MCF 10A (cell line): ENCODE measurements at regions not wholly inside any gene's neighbourhood (a gene's known extent, or its start where the extent isn't known, plus 50 kb on each side); places are given as distances from the start of the nearest gene placed in this dataset.

Source experiments
- BruUV-seq: library from RNA; stranded (reverse); fragments of 400-500 nt; replicated peaks from 2 replicates; lab custom pipeline; 2021; lab: Mats Ljungman, UMichigan
- CTCF ChIA-PET: fragments of 300-600 bp; sonication (Branson Sonifier 250); formaldehyde crosslinking; extraction: SDS; loops from one replicate; lab custom pipeline; 2021; ENCODE audit warnings: antibody characterized with exemption, inconsistent platforms; lab: Yijun Ruan, JAX
- POLR2A ChIA-PET: fragments of 300-600, 350-650 bp; sonication (Branson Sonifier 250); formaldehyde crosslinking; extraction: SDS; loops from one replicate; lab custom pipeline; 2020; ENCODE audit warnings: antibody characterized with exemption, inconsistent platforms; lab: Yijun Ruan, JAX
- DNase-seq: peaks from one replicate; pipeline ENCODE4 v3.0.0-alpha.2; 2018; ENCODE audit not compliant: unreplicated experiment
- H3K27ac Mint-ChIP-seq: one replicate; pipeline ENCODE4 v1.8.0; 2022; ENCODE audit warnings: mild to moderate bottlenecking, low read depth, mixed read lengths; ENCODE audit not compliant: unreplicated experiment
- H3K27me3 Mint-ChIP-seq: one replicate; pipeline ENCODE4 v1.8.0; 2022; ENCODE audit warnings: mixed read lengths; ENCODE audit not compliant: insufficient read depth, unreplicated experiment
- H3K36me3 Mint-ChIP-seq: one replicate; pipeline ENCODE4 v1.8.0; 2022; ENCODE audit warnings: mild to moderate bottlenecking, moderate library complexity, mixed read lengths; ENCODE audit not compliant: insufficient read depth, unreplicated experiment
- H3K4me1 Mint-ChIP-seq: one replicate; pipeline ENCODE4 v1.8.0; 2022; ENCODE audit warnings: mixed read lengths; ENCODE audit not compliant: insufficient read depth, unreplicated experiment
- H3K4me3 Mint-ChIP-seq: one replicate; pipeline ENCODE4 v1.8.0; 2022; ENCODE audit warnings: mild to moderate bottlenecking, moderate library complexity, mixed read lengths; ENCODE audit not compliant: unreplicated experiment
- H3K9me3 Mint-ChIP-seq: one replicate; pipeline ENCODE4 v1.8.0; 2022; ENCODE audit warnings: mixed read lengths; ENCODE audit not compliant: unreplicated experiment
- CTCF ChIP-seq: fragments of 200-600 bp; IDR thresholded peaks from one replicate; pipeline ENCODE4 v1.8.0; 2022; ENCODE audit warnings: antibody characterized with exemption, mild to moderate bottlenecking; ENCODE audit not compliant: unreplicated experiment
- intact Hi-C: fragments of 100-400 bp; cut with micrococcal nuclease; formaldehyde crosslinking; loops from 2 replicates; pipeline ENCODE4 v1.14.1; 2022

GRCh38 chr6:15147827-15148226 lies 98.0 kb upstream of the JARID2 start:
- ChIA-PET CTCF (interaction anchor here (0.7 kb wide), 2 partner anchors 435 to 679 kb away, joined by 3 read pairs; no protein-coding TSS in a partner anchor), POLR2A (interaction anchor here (0.7 to 1.0 kb wide), 2 partner anchors 99 to 108 kb away, joined by 3 to 7 read pairs; no protein-coding TSS in a partner anchor)
- intact Hi-C loops = no loop called here
- no peak for TF ChIP-seq CTCF
- Mint-ChIP-seq H3K27me3 (no peaks in the 10 kb centered on the region), H3K27ac (peak overlapping the region; percentile 78), H3K4me1 (peaks cover 12% of the 10 kb centered on the region), H3K4me3 (no peak overlapping the region), H3K36me3 (no peaks in the 10 kb centered on the region), H3K9me3 (peaks cover 6% of the 10 kb centered on the region)
- no TSS peak for BruUV-seq
- DNase-seq = no peak

- H3K9me3 Mint-ChIP-seq = peaks cover 6% of the 10 kb centered on the region
- no peaks in the 10 kb centered on the region for H3K27me3 Mint-ChIP-seq
- BruUV-seq = no TSS peak
- peak overlapping the region; percentile 78 for H3K27ac Mint-ChIP-seq
- H3K4me3 Mint-ChIP-seq = no peak overlapping the region
- TF ChIP-seq CTCF = no peak
- intact Hi-C loops = no loop called here
- DNase-seq = peak; percentile 64
- ChIA-PET CTCF (interaction anchor here (0.7 kb wide), 1 partner anchor 678 kb away, joined by 3 read pairs; no protein-coding TSS in a partner anchor), POLR2A (interaction anchor here (1.0 kb wide), 1 partner anchor 98 kb away, joined by 7 read pairs; no protein-coding TSS in a partner anchor)
- no peaks in the 10 kb centered on the region for H3K36me3 Mint-ChIP-seq
- peaks cover 12% of the 10 kb centered on the region for H3K4me1 Mint-ChIP-seq
These were observed 97.4 kb upstream of the JARID2 start for GRCh38 chr6:15148356-15148946.

- DNase-seq = no peak
- Mint-ChIP-seq H3K4me1 (peaks cover 12% of the 10 kb centered on the region), H3K27ac (no peak overlapping the region), H3K27me3 (no peaks in the 10 kb centered on the region), H3K4me3 (no peak overlapping the region), H3K9me3 (no peaks in the 10 kb centered on the region), H3K36me3 (no peaks in the 10 kb centered on the region)
- no TSS peak for BruUV-seq
- intact Hi-C loops = no loop called here
- CTCF ChIA-PET = interaction anchor here (0.7 kb wide), 1 partner anchor 312 kb away, joined by 4 read pairs; no protein-coding TSS in a partner anchor
- POLR2A ChIA-PET = no interaction called here
- TF ChIP-seq CTCF = no peak
These were observed 95.7 kb upstream of the JARID2 start for GRCh38 chr6:15150207-15150606.

GRCh38 chr6:15152700-15153099 lies 93.2 kb upstream of the JARID2 start:
- no peak overlapping the region for H3K4me3 Mint-ChIP-seq
- H3K27me3 Mint-ChIP-seq = no peaks in the 10 kb centered on the region
- H3K9me3 Mint-ChIP-seq = no peaks in the 10 kb centered on the region
- no TSS peak for BruUV-seq
- no peak for TF ChIP-seq CTCF
- H3K27ac Mint-ChIP-seq = no peak overlapping the region
- intact Hi-C loops = no loop called here
- POLR2A ChIA-PET = no interaction called here
- no peak for DNase-seq
- H3K4me1 Mint-ChIP-seq = peaks cover 12% of the 10 kb centered on the region
- H3K36me3 Mint-ChIP-seq = peaks cover 5% of the 10 kb centered on the region
- CTCF ChIA-PET = no interaction called here
